ENCODE measurements at regions not wholly inside any gene's neighbourhood (a gene's known extent, or its start where the extent isn't known, plus 50 kb on each side); places are given as distances from the start of the nearest gene placed in this dataset.

GRCh38 chr7:34371922-34372321 is 286.1 kb upstream of the NPSR1 start:
- DNase-seq (ENCODE audit: low spot score), result no peak
- H3K9me3 ChIP-seq (ENCODE audit: low read depth, low read length, poor library complexity, severe bottlenecking), result no peaks in the 10 kb centered on the region
- TF ChIP-seq CTCF (conservative IDR thresholded peaks at IDR 0.05; ENCODE audit: low read depth, low read length), result no peak
- no peak for TF ChIP-seq EZH2 (IDR thresholded peaks at IDR 0.05; ENCODE audit: borderline replicate concordance, low read depth, low read length, poor library complexity, severe bottlenecking)
- intact Hi-C loops (cut with micrococcal nuclease; ENCODE audit: unreplicated experiment), result no loop called here
- no peaks in the 10 kb centered on the region for H3K36me3 ChIP-seq (ENCODE audit: insufficient read depth, low read length, poor library complexity, severe bottlenecking)
- H3K27me3 ChIP-seq (replicated peaks; ENCODE audit: insufficient read depth, low read depth, low read length, poor library complexity), result no peaks in the 10 kb centered on the region
- H3K4me3 ChIP-seq (ENCODE audit: low read depth, low read length, poor library complexity, severe bottlenecking), result no peak overlapping the region
- no TSS peak for BruUV-seq (replicated peaks)
- POLR2A ChIA-PET (ENCODE audit: low non-redundant PET), result no interaction called here
- no peaks in the 10 kb centered on the region for H3K4me1 ChIP-seq (ENCODE audit: insufficient read depth, low read length, poor library complexity, severe bottlenecking)
- H3K27ac ChIP-seq (ENCODE audit: low read depth, low read length, poor library complexity, severe bottlenecking), result no peak overlapping the region
- CTCF ChIA-PET, result no interaction called here

GRCh38 chr7:34373940-34374339 is 284.1 kb upstream of the NPSR1 start:
- Histone ChIP-seq H3K27ac (ENCODE audit: low read depth, low read length, poor library complexity, severe bottlenecking) (no peak overlapping the region), H3K36me3 (ENCODE audit: insufficient read depth, low read length, poor library complexity, severe bottlenecking) (no peaks in the 10 kb centered on the region), H3K27me3 (replicated peaks; ENCODE audit: insufficient read depth, low read depth, low read length, poor library complexity) (no peaks in the 10 kb centered on the region), H3K4me3 (ENCODE audit: low read depth, low read length, poor library complexity, severe bottlenecking) (no peak overlapping the region), H3K4me1 (ENCODE audit: insufficient read depth, low read length, poor library complexity, severe bottlenecking) (no peaks in the 10 kb centered on the region), H3K9me3 (ENCODE audit: low read depth, low read length, poor library complexity, severe bottlenecking) (no peaks in the 10 kb centered on the region)
- intact Hi-C loops (cut with micrococcal nuclease; ENCODE audit: unreplicated experiment), result no loop called here
- no TSS peak for BruUV-seq (replicated peaks)
- ChIA-PET CTCF (no interaction called here), POLR2A (ENCODE audit: low non-redundant PET) (no interaction called here)
- TF ChIP-seq EZH2 (IDR thresholded peaks at IDR 0.05; ENCODE audit: borderline replicate concordance, low read depth, low read length, poor library complexity, severe bottlenecking) (no peak), CTCF (conservative IDR thresholded peaks at IDR 0.05; ENCODE audit: low read depth, low read length) (no peak)
- DNase-seq (ENCODE audit: low spot score), result no peak

GRCh38 chr7:34382166-34382893 is 275.7 kb upstream of the NPSR1 start:
- H3K9me3 ChIP-seq (ENCODE audit: low read depth, low read length, poor library complexity, severe bottlenecking), result peaks cover 12% of the 10 kb centered on the region
- H3K36me3 ChIP-seq (ENCODE audit: insufficient read depth, low read length, poor library complexity, severe bottlenecking), result no peaks in the 10 kb centered on the region
- intact Hi-C loops (cut with micrococcal nuclease; ENCODE audit: unreplicated experiment), result no loop called here
- no peak overlapping the region for H3K27ac ChIP-seq (ENCODE audit: low read depth, low read length, poor library complexity, severe bottlenecking)
- H3K4me3 ChIP-seq (ENCODE audit: low read depth, low read length, poor library complexity, severe bottlenecking), result no peak overlapping the region
- no peak for DNase-seq (ENCODE audit: low spot score)
- CTCF ChIA-PET, result no interaction called here
- H3K27me3 ChIP-seq (replicated peaks; ENCODE audit: insufficient read depth, low read depth, low read length, poor library complexity), result no peaks in the 10 kb centered on the region
- no peaks in the 10 kb centered on the region for H3K4me1 ChIP-seq (ENCODE audit: insufficient read depth, low read length, poor library complexity, severe bottlenecking)
- no TSS peak for BruUV-seq (replicated peaks)
- POLR2A ChIA-PET (ENCODE audit: low non-redundant PET), result no interaction called here
- TF ChIP-seq EZH2 (IDR thresholded peaks at IDR 0.05; ENCODE audit: borderline replicate concordance, low read depth, low read length, poor library complexity, severe bottlenecking), result no peak
- TF ChIP-seq CTCF (conservative IDR thresholded peaks at IDR 0.05; ENCODE audit: low read depth, low read length), result no peak

Measured in A673 (cell line).